ENCODE measurements at regions not wholly inside any gene's neighbourhood (a gene's known extent, or its start where the extent isn't known, plus 50 kb on each side); places are given as distances from the start of the nearest gene placed in this dataset.
"Not testable (repeated sequence)": the region's sequence is repeated elsewhere in the genome, so short reads cannot be mapped to it uniquely, and the experiment has no call there.

DNA sequence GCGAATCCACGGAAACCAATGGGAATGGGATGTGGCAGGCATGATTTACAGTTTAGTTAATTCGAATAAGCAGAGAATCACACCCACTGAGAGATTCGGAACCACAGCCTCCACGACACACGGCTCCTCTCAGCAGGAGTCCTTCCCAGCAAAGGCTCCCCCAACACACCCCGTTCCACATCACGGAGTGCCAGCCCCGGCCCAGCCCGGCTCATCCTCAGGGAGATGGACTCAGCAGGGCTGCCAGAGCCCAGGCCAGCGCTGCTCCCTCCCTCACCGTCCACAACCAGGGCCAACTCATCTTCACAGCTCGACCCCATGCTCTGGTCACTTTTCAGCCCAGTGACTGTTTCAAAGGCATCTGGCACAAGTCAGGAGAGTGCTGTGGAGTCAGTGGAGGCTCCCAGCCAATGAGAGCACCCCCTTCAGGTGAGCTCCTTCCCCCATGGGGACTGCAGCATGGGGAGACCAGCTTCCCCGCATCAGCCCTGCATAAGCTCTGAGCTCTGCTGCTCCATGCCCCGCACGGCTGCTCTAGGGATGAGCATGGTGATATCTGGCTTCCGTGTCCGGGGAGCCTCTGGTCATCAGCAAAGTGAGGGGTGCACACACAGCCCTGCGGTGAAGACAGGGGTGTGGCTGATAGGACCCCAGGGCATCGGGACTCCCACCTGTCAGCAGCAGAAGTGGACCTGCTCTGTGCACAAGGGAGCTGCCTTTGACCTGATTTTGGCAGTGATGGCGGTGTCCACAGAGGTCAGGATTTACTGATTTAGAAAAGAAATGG is 238.8 kb upstream of the SFSWAP start:
- Mint-ChIP-seq H3K27me3 (no peaks in the 10 kb centered on the region), H3K4me1 (ENCODE audit: low read depth) (peaks cover 4% of the 10 kb centered on the region), H3K27ac (no peak overlapping the region), H3K36me3 (ENCODE audit: low read depth) (no peaks in the 10 kb centered on the region), H3K4me3 (no peak overlapping the region), H3K9me3 (no peaks in the 10 kb centered on the region)
- DNase-seq, result no peak
- no peak for ATAC-seq (ENCODE audit: poor library complexity)
- Histone ChIP-seq H3K27me3 (ENCODE audit: control insufficient read depth in 1 of 2, insufficient read depth in 2 of 2, low read length in 2 of 2) (no peaks in the 10 kb centered on the region), H3K9me3 (ENCODE audit: control insufficient read depth in 1 of 2, insufficient read depth in 1 of 2, low read length in 2 of 2) (peaks cover under 1 to 5% of the 10 kb centered on the region in 2 experiments), H3K27ac (ENCODE audit: low read depth in 1 of 2, low read length in 2 of 2) (no peak overlapping the region), H3K4me1 (ENCODE audit: insufficient read depth, low read length) (peaks cover 14% of the 10 kb centered on the region), H3K4me3 (ENCODE audit: low read length) (no peak overlapping the region), H3K36me3 (ENCODE audit: insufficient read depth, low read length) (no peaks in the 10 kb centered on the region)
- POLR2A ChIA-PET, result no interaction called here
- CTCF ChIA-PET, result no interaction called here
- TF ChIP-seq CTCF (IDR thresholded peaks at IDR 0.05), result no peak
- intact Hi-C loops (cut with DNase I, micrococcal nuclease), result no loop called here

DNA sequence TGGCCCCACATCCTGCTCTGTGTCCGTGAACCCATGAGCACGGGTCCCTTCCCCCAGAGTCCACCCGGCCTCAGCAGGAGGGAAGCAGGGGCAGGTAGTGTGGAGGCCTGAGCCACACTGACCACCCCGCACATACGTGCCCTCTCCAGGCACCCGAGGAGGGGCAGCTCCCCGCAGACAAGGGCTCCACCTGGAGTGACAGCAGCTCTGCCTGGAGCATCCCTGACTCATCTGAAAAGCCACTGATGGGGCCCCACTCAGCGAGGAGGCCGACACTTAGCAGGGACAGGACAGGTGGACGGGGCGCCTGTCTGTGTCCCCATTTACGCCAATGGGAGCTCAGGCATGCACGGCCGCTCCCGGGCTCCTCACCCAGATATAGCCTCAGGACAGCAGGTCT is 237.6 kb upstream of the SFSWAP start:
- no peak overlapping the region for H3K27ac Mint-ChIP-seq
- H3K9me3 Mint-ChIP-seq, result no peaks in the 10 kb centered on the region
- Histone ChIP-seq H3K4me1 (ENCODE audit: insufficient read depth, low read length) (peaks cover 14% of the 10 kb centered on the region), H3K36me3 (ENCODE audit: insufficient read depth, low read length) (no peaks in the 10 kb centered on the region), H3K27me3 (ENCODE audit: control insufficient read depth in 1 of 2, insufficient read depth in 2 of 2, low read length in 2 of 2) (no peaks in the 10 kb centered on the region), H3K27ac (ENCODE audit: low read depth in 1 of 2, low read length in 2 of 2) (no peak overlapping the region), H3K9me3 (ENCODE audit: control insufficient read depth in 1 of 2, insufficient read depth in 1 of 2, low read length in 2 of 2) (peaks cover 0 to 4% of the 10 kb centered on the region in 2 experiments), H3K4me3 (ENCODE audit: low read length) (no peak overlapping the region)
- no peak for DNase-seq
- POLR2A ChIA-PET, result no interaction called here
- no peak for TF ChIP-seq CTCF (IDR thresholded peaks at IDR 0.05)
- intact Hi-C loops (cut with DNase I, micrococcal nuclease), result no loop called here
- H3K4me1 Mint-ChIP-seq (ENCODE audit: low read depth), result peaks cover 4% of the 10 kb centered on the region
- H3K4me3 Mint-ChIP-seq, result no peak overlapping the region
- CTCF ChIA-PET, result no interaction called here
- no peaks in the 10 kb centered on the region for H3K27me3 Mint-ChIP-seq
- no peaks in the 10 kb centered on the region for H3K36me3 Mint-ChIP-seq (ENCODE audit: low read depth)
- ATAC-seq (ENCODE audit: poor library complexity), result no peak

- peaks cover 0 to 4% of the 10 kb centered on the region in 2 experiments for H3K9me3 ChIP-seq (ENCODE audit: control insufficient read depth in 1 of 2, insufficient read depth in 1 of 2, low read length in 2 of 2)
- Mint-ChIP-seq H3K27me3 (no peaks in the 10 kb centered on the region), H3K4me3 (no peak overlapping the region), H3K9me3 (no peaks in the 10 kb centered on the region), H3K27ac (no peak overlapping the region), H3K36me3 (ENCODE audit: low read depth) (no peaks in the 10 kb centered on the region), H3K4me1 (ENCODE audit: low read depth) (peaks cover 4% of the 10 kb centered on the region)
- ChIA-PET CTCF (no interaction called here), POLR2A (no interaction called here)
- intact Hi-C loops (cut with DNase I, micrococcal nuclease), result no loop called here
- no peak for TF ChIP-seq CTCF (IDR thresholded peaks at IDR 0.05)
- no peak overlapping the region for H3K27ac ChIP-seq (ENCODE audit: low read depth in 1 of 2, low read length in 2 of 2)
- DNase-seq, result peak in 1 of 14 experiments; percentile 16
- H3K27me3 ChIP-seq (ENCODE audit: control insufficient read depth in 1 of 2, insufficient read depth in 2 of 2, low read length in 2 of 2), result no peaks in the 10 kb centered on the region
- no peaks in the 10 kb centered on the region for H3K36me3 ChIP-seq (ENCODE audit: insufficient read depth, low read length)
- H3K4me3 ChIP-seq (ENCODE audit: low read length), result no peak overlapping the region
- H3K4me1 ChIP-seq (ENCODE audit: insufficient read depth, low read length), result peaks cover 14% of the 10 kb centered on the region
- no peak for ATAC-seq (ENCODE audit: poor library complexity)
These were observed 236.9 kb upstream of the SFSWAP start for GRCh38 chr12:131473741-131474709.

- H3K27ac Mint-ChIP-seq; H3K36me3 Mint-ChIP-seq (ENCODE audit: low read depth); H3K4me3 Mint-ChIP-seq; H3K4me1 Mint-ChIP-seq (ENCODE audit: low read depth); H3K9me3 ChIP-seq (ENCODE audit: control insufficient read depth in 1 of 2, insufficient read depth in 1 of 2, low read length in 2 of 2); H3K27ac ChIP-seq (ENCODE audit: low read depth in 1 of 2, low read length in 2 of 2); CTCF ChIA-PET; DNase-seq; intact Hi-C loops (cut with DNase I, micrococcal nuclease); H3K27me3 Mint-ChIP-seq; H3K27me3 ChIP-seq (ENCODE audit: control insufficient read depth in 1 of 2, insufficient read depth in 2 of 2, low read length in 2 of 2); ATAC-seq (ENCODE audit: poor library complexity); POLR2A ChIA-PET; H3K4me3 ChIP-seq (ENCODE audit: low read length); H3K36me3 ChIP-seq (ENCODE audit: insufficient read depth, low read length); H3K9me3 Mint-ChIP-seq: not testable (repeated sequence)
- peaks cover 14% of the 10 kb centered on the region for H3K4me1 ChIP-seq (ENCODE audit: insufficient read depth, low read length)
These were observed 235.9 kb upstream of the SFSWAP start for GRCh38 chr12:131475012-131475411.
